K562 (cell line): ENCODE measurements at regions not wholly inside any gene's neighbourhood (a gene's known extent, or its start where the extent isn't known, plus 50 kb on each side); places are given as distances from the start of the nearest gene placed in this dataset.

Experiments
- GATA2 ChIP-seq: sonication (generic); formaldehyde crosslinking; IDR thresholded peaks from 2 replicates; pipeline ENCODE4 v1.4.0; 2020; ENCODE audit warnings: mild to moderate bottlenecking, missing genetic modification reagents
- KAT8 ChIP-seq: fragments of 450-650 bp; IDR thresholded peaks from 2 replicates; pipeline ENCODE4 v1.6.1; 2016; ENCODE audit warnings: low read depth, mild to moderate bottlenecking
- KDM1A ChIP-seq, 2 experiments: fragments of 450-650 bp; IDR thresholded peaks; 2 replicates each; pipeline ENCODE4 v1.6.1; 2016; ENCODE audit warnings: mild to moderate bottlenecking in 2 of 2
- KDM4B ChIP-seq, 2 experiments: fragments of 450-650 bp in 1 of 2; sonication (generic) in 1 of 2; IDR thresholded peaks; 2 replicates each; pipeline ENCODE4 v1.6.1; 2016 to 2017; ENCODE audit warnings: borderline replicate concordance in 2 of 2, antibody characterized with exemption in 1 of 2, low read depth in 1 of 2, mild to moderate bottlenecking in 1 of 2
- MTA1 ChIP-seq: fragments of 450-650 bp; IDR thresholded peaks from 2 replicates; pipeline ENCODE4 v1.6.1; 2017; ENCODE audit warnings: borderline replicate concordance
- NCOA1 ChIP-seq: fragments of 450-650 bp; IDR thresholded peaks from 2 replicates; pipeline ENCODE4 v1.6.1; 2016; ENCODE audit warnings: low read depth
- TAF1 ChIP-seq: IDR thresholded peaks from 2 replicates; pipeline ENCODE4 v1.6.1; 2011; ENCODE audit warnings: mild to moderate bottlenecking, low read length, moderate library complexity; ENCODE audit not compliant: insufficient read depth, control insufficient read depth, severe bottlenecking; ENCODE audit errors: extremely low read depth
- USF2 ChIP-seq: sonication (generic); formaldehyde crosslinking; IDR thresholded peaks from 2 replicates; pipeline ENCODE4 v1.5.0; 2020; ENCODE audit warnings: missing genetic modification reagents
- YY1 ChIP-seq, 3 experiments: IDR thresholded peaks; 2 replicates each; pipeline ENCODE4 v1.6.1; 2011; ENCODE audit warnings: low read length in 2 of 3, mild to moderate bottlenecking in 2 of 3, moderate library complexity in 2 of 3, borderline replicate concordance in 1 of 3, control low read depth in 1 of 3, low read depth in 1 of 3; ENCODE audit not compliant: insufficient read depth in 3 of 3, insufficient replicate concordance in 2 of 3, control insufficient read depth in 1 of 3, insufficient read length in 1 of 3; ENCODE audit errors: extremely low read depth in 1 of 3
- ZNF232 ChIP-seq: sonication (generic); formaldehyde crosslinking; IDR thresholded peaks from 2 replicates; pipeline ENCODE4 v1.8.0; 2022; ENCODE audit warnings: mild to moderate bottlenecking, missing genetic modification reagents

DNA sequence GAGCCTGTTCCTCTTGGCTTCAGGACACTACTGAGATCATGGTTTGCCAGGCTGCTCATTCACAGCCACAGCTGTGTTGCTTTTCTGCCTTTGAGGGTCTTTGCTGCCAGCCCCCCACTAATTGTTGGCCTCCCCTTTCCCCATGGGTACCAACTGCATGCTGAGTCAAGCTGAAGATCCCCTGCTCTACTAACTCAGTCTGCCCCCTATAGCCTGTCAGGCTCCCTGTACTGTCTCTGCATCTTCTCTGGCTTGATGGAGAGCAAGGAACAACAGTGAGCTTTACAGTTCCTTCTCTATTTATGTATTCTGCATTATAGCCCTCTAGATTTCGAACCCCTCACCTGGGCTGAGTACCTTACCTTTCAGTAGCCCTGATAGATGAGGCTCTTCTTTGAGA, 257.6 kb upstream of the CADM1 start:
- TF ChIP-seq ZNF232 (CRISPR knock-in tag) (no peak), YY1 (IDR thresholded peaks at IDR 0.05; ENCODE audit: borderline replicate concordance in 1 of 3, control insufficient read depth in 1 of 3, extremely low read depth in 1 of 3, insufficient read depth in 3 of 3, insufficient read length in 1 of 3, insufficient replicate concordance in 2 of 3, low read depth in 1 of 3, low read length in 2 of 3) (no peak), GATA2 (CRISPR knock-in tag) (no peak), MTA1 (no peak), KDM4B (IDR thresholded peaks at IDR 0.05; ENCODE audit: borderline replicate concordance in 2 of 2, low read depth in 1 of 2) (no peak), KAT8 (no peak), NCOA1 (no peak), KDM1A (IDR thresholded peaks at IDR 0.05) (no peak), TAF1 (no peak), USF2 (CRISPR knock-in tag) (no peak)
